Suprapubic skin (tissue), 4 donors: ENCODE measurements at regions not wholly inside any gene's neighbourhood (a gene's known extent, or its start where the extent isn't known, plus 50 kb on each side); places are given as distances from the start of the nearest gene placed in this dataset.

Experiments used
- CTCF ChIP-seq, 2 donors: fragments of 200-600 bp in 1 of 2; fragments of 450-650 bp in 1 of 2; sonication (generic) in 1 of 2; IDR thresholded peaks; one replicate each; pipeline ENCODE4 v1.5.1; 2016 to 2019; ENCODE audit warnings: antibody characterized with exemption in 2 of 2, mild to moderate bottlenecking in 1 of 2, moderate library complexity in 1 of 2
- EP300 ChIP-seq: sonication (generic); formaldehyde crosslinking; IDR thresholded peaks from one replicate; pipeline ENCODE4 v1.6.1; 2017; ENCODE audit warnings: antibody characterized with exemption
- POLR2A ChIP-seq, 2 donors: fragments of 450-650 bp; IDR thresholded peaks; one replicate each; pipeline ENCODE4 v1.6.1; 2017; ENCODE audit warnings: antibody characterized with exemption in 2 of 2, mild to moderate bottlenecking in 2 of 2, moderate library complexity in 2 of 2
- POLR2AphosphoS5 ChIP-seq, 3 donors: sonication (generic); formaldehyde crosslinking; IDR thresholded peaks; one replicate each; pipeline ENCODE4 v1.6.1; 2017; ENCODE audit warnings: antibody characterized with exemption in 3 of 3

- TF ChIP-seq POLR2A (IDR thresholded peaks at IDR 0.05) (no peak), CTCF (IDR thresholded peaks at IDR 0.05) (no peak), POLR2AphosphoS5 (IDR thresholded peaks at IDR 0.05) (no peak), EP300 (no peak)
Observed at GRCh38 chr13:99886706-99887105, 84.9 kb downstream of the ZIC5 start.
